NCI-H69 (cell line): ENCODE measurements at regions not wholly inside any gene's neighbourhood (a gene's known extent, or its start where the extent isn't known, plus 50 kb on each side); places are given as distances from the start of the nearest gene placed in this dataset.

Experiments used
- DNase-seq: peaks from one replicate; lab custom pipeline; 2025; lab: John Stamatoyannopoulos, UW

GRCh38 chr10:44024356-44025116 is 360.4 kb downstream of the CXCL12 start:
- no peak for DNase-seq

DNA sequence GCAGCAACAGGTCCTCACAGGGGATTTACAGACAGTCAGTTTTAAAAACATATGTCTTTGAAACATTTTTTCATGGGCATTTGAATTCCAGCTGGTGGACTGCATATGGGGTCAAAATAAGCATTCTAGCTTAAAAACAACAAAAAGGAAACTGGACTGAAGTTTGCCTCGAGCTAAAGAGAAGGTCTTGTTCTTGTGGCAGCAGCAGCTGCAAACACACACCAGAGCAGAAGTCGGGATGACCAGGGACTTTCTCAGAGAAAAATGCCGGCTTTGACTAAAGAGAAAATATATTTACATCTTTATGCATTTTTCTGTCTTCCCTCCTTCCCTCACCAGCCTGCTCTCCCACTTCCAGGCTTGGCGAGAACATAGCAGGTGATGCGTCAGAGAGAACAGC is 361.4 kb downstream of the CXCL12 start:
- no peak for DNase-seq

- no peak for DNase-seq
Observed at GRCh38 chr10:44022203-44022602, 362.7 kb downstream of the CXCL12 start.

GRCh38 chr10:44020322-44021111 is 364.4 kb downstream of the CXCL12 start:
- no peak for DNase-seq

- no peak for DNase-seq
Observed at GRCh38 chr10:44017483-44018145, 367.3 kb downstream of the CXCL12 start.

- DNase-seq: no peak
Observed at GRCh38 chr10:44016589-44017482, 368.1 kb downstream of the CXCL12 start.

- DNase-seq: no peak
Observed at GRCh38 chr10:44015702-44016500, 367.2 kb upstream of the ZNF32 start.

- DNase-seq: no peak
Observed at GRCh38 chr10:44014644-44015250, 366.1 kb upstream of the ZNF32 start.

- no peak for DNase-seq
Observed at GRCh38 chr10:44013981-44014380, 365.3 kb upstream of the ZNF32 start.

DNA sequence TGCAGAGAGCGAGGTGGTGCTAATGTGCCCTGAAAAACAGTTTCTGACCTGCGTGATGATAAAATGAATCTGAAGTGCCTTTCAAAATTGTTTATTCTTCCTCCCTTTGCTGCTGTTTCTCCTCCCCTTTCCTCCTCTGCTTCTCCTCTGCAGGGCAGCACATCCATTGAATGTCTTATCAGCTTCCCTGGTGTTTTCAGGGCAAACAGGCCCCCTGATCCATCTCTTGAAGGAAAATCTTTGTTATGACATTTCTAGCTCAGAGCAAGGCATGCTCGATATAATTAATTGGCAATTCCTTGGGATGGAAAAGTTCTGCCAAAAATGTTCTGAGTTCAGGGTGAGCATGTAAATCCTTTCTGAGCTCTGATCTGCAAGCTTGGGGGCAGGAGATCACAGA is 364.2 kb upstream of the ZNF32 start:
- no peak for DNase-seq

- DNase-seq: no peak
Observed at GRCh38 chr10:44011603-44011981, 362.9 kb upstream of the ZNF32 start.

GRCh38 chr10:44010873-44011602 is 362.4 kb upstream of the ZNF32 start:
- DNase-seq: no peak

GRCh38 chr10:44009891-44010632 is 361.4 kb upstream of the ZNF32 start:
- no peak for DNase-seq

DNA sequence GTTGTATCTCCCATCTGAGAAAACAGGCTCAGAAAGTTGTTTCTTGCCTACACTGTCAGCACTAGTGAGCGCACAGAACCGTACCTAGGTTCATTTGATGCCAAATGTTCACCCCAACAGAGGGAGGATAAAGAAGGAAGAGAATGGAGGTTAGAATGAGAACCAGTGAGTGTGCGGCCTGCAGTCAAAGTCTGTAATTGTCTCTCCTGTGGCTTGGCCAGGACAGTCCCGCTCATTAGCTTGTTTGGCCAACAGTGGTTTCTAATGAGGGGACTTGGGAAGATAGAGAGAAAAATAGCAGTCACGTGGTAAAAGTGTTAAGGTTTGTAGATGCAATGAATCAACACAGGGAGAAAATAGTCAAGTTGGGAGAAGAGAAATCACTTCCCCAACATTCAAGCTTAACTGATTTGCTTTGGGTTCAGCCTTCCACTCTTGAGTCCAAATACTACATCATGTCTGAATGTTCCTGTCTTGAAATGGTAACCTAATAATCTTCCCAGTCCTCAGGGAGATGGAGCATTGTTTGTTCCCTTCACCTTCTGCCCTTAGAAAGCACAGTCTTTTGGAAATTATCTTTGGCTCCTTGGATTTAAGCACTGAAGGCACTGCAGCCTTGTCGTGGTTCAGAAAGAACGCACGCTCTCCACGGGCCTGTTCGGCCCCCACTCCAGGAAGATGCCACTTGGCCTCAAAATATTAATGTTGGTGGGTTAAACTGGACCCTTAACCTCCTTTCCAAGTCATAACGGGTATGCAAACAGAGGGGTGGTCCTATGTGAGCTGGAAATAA is 360.4 kb upstream of the ZNF32 start:
- no peak for DNase-seq

DNA sequence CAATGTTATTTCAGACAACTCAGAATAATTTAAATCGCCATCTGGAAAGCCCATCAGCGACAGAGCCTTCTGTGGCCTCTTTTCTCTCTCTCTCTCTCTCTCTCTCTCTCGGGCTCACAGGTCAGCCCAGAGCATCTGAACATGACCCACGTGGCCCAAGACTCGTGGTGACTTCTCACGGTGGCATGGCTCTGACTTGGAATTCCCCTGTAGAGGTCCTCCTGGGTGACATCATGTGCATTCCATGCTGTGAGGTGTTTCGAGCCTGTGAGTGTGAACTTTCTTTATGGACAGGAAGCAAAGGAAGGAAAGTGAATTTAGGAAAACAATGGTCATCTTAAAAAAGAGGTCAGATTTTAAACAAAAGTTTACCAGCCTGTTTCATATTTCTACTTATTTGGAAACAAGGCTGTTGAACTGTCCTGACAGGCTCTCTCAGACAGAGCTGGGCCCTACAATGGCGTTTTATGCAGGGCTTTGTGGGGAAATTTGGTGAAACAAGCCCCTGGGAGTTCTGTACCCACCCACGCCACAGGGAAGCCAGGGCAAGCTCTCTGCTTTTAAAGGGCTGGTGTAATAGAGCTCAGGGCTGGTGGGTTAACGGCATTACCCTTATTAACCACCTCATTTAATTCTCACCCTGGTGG is 359.7 kb upstream of the ZNF32 start:
- DNase-seq: no peak

DNA sequence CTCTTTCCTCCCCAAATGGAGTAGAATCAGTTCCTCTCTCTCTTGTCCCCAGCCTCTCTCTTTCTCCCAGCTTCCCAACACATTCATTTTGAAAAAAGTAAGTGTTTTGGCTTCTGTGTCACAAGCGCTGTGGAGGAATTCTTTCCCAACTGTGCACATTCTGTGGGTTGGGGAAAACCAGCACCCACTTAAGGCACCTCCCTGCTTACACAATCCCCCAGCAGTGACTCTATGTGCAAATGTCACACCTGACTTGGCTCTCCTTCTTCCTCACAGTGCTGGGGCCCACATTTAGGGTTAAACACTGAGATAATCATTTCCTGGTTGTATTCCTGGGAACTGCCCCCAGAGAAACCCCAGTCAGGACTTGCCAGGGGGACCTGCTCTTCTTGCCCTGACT is 358.1 kb upstream of the ZNF32 start:
- no peak for DNase-seq

DNA sequence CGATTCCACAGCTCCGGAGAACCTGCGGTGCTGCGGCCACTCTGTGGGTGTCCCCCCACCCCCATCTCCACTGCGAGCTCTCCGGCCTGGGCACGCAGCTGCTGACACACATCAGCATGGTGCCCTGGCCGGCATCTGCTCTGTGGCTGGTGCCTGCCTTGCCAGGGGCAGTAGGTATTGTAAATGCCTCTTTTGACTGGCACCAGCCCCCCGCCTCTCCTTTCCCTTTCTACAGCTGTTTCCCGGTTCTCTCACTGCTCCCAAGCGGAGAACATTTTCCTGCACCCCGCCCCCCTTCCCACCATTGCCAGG is 357.1 kb upstream of the ZNF32 start:
- DNase-seq: no peak
